CMK (cell line): ENCODE measurements at regions not wholly inside any gene's neighbourhood (a gene's known extent, or its start where the extent isn't known, plus 50 kb on each side); places are given as distances from the start of the nearest gene placed in this dataset.

ENCODE experiments used
- DNase-seq: peaks from one replicate; pipeline ENCODE4 v3.0.0-alpha.2; 2010; ENCODE audit warnings: low read depth

GRCh38 chr13:104447348-104447747 is 1381.1 kb upstream of the SLC10A2 start:
- DNase-seq, result no peak

- DNase-seq, result no peak
Measured at GRCh38 chr13:104442536-104442935, 1376.3 kb upstream of the SLC10A2 start.

GRCh38 chr13:104436555-104436954 is 1370.3 kb upstream of the SLC10A2 start:
- no peak for DNase-seq

- no peak for DNase-seq
Measured at GRCh38 chr13:104431895-104432294, 1365.7 kb upstream of the SLC10A2 start.

GRCh38 chr13:104426435-104426834 is 1360.2 kb upstream of the SLC10A2 start:
- no peak for DNase-seq

GRCh38 chr13:104422668-104423067 is 1356.5 kb upstream of the SLC10A2 start:
- no peak for DNase-seq

- DNase-seq, result no peak
Measured at GRCh38 chr13:104416973-104417372, 1350.8 kb upstream of the SLC10A2 start.

GRCh38 chr13:104414771-104415170 is 1348.6 kb upstream of the SLC10A2 start:
- DNase-seq, result no peak

- DNase-seq, result no peak
Measured at GRCh38 chr13:104414181-104414580, 1348.0 kb upstream of the SLC10A2 start.

GRCh38 chr13:104411141-104411765 is 1345.0 kb upstream of the SLC10A2 start:
- DNase-seq, result no peak

- DNase-seq, result no peak
Measured at GRCh38 chr13:104408733-104409132, 1342.5 kb upstream of the SLC10A2 start.

- no peak for DNase-seq
Measured at GRCh38 chr13:104404325-104404724, 1338.1 kb upstream of the SLC10A2 start.

- no peak for DNase-seq
Measured at GRCh38 chr13:104389691-104390090, 1323.5 kb upstream of the SLC10A2 start.

- no peak for DNase-seq
Measured at GRCh38 chr13:104387510-104387909, 1321.3 kb upstream of the SLC10A2 start.

GRCh38 chr13:104385404-104385803 is 1319.2 kb upstream of the SLC10A2 start:
- no peak for DNase-seq

GRCh38 chr13:104382951-104383350 is 1316.7 kb upstream of the SLC10A2 start:
- DNase-seq, result no peak

GRCh38 chr13:104376588-104376987 is 1310.4 kb upstream of the SLC10A2 start:
- DNase-seq, result no peak

- no peak for DNase-seq
Measured at GRCh38 chr13:104375614-104376013, 1309.4 kb upstream of the SLC10A2 start.

- no peak for DNase-seq
Measured at GRCh38 chr13:104372095-104372655, 1306.0 kb upstream of the SLC10A2 start.

- DNase-seq, result no peak
Measured at GRCh38 chr13:104365430-104365829, 1299.2 kb upstream of the SLC10A2 start.

- DNase-seq, result no peak
Measured at GRCh38 chr13:104357672-104358354, 1291.6 kb upstream of the SLC10A2 start.

- no peak for DNase-seq
Measured at GRCh38 chr13:104357174-104357573, 1291.0 kb upstream of the SLC10A2 start.

GRCh38 chr13:104355041-104355670 is 1288.9 kb upstream of the SLC10A2 start:
- no peak for DNase-seq
